GM19372 (cell line): ENCODE measurements at regions not wholly inside any gene's neighbourhood (a gene's known extent, or its start where the extent isn't known, plus 50 kb on each side); places are given as distances from the start of the nearest gene placed in this dataset.
"Not testable (repeated sequence)": the region's sequence is repeated elsewhere in the genome, so short reads cannot be mapped to it uniquely, and the experiment has no call there.

Experiments
- ATAC-seq: cut with Tn5 transposase; IDR thresholded peaks from one replicate; pipeline ENCODE4 v1.9.1; 2021; ENCODE audit warnings: mild to moderate bottlenecking, low read depth, moderate library complexity; ENCODE audit not compliant: unreplicated experiment

DNA sequence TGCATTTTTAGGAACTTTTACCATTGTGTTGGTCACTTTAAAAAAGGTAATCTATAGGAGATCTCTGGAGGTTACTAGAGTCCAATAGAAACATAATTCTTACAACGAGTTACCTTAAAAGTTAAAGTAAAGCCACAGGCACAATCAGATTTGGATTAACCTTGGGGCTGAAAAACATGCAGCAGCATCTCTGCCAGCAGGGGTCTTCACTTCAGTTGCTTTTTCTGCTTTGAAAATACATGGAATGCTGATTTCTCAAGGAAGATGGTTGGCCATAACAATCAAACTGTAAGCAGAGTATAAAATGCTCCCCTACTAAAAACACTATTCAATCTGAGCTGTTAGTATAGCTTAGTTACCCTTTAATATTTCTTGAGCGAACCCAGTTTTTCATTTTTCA is 1072.3 kb upstream of the PCDH10 start:
- no peak for ATAC-seq

DNA sequence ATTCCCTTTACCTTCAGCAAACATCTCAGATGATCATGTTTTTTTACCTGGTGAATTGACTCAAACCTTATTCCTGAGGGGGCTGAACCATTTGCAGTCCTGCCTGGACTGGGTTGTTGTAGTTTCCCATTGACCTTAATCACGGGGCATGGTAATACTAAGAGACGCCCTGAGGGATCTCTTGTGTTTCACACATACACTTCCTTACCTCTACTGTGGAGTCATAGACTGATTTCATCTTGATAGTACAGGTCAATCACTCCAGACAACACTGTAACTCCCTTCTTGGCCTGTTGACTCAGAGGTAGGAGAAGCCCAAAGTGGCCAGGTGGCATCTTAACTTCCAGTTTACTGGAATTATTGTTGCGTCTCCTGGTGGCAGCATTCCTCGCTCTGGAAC is 1064.0 kb upstream of the PCDH10 start:
- no peak for ATAC-seq

DNA sequence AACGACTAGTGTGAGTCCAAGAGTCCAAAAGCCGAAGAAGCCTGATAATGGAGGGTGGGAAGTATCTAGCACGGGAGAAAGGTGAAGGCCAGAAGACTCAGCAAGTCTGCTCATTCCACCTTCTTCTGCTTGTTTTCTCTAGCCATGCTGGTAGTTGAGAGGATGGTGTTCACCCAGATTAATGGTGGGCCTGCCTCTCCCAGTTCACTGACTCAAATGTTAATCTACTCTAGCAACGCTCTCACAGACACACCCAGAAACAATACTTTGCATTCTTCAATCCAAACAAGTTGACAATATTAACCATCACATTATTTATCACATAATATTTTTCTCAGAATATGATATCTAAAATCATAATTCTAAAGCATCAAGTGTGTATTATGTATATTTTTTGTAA is 1055.1 kb upstream of the PCDH10 start:
- ATAC-seq: no peak

- no peak for ATAC-seq
These were observed 1052.1 kb upstream of the PCDH10 start for GRCh38 chr4:132097041-132097440.

DNA sequence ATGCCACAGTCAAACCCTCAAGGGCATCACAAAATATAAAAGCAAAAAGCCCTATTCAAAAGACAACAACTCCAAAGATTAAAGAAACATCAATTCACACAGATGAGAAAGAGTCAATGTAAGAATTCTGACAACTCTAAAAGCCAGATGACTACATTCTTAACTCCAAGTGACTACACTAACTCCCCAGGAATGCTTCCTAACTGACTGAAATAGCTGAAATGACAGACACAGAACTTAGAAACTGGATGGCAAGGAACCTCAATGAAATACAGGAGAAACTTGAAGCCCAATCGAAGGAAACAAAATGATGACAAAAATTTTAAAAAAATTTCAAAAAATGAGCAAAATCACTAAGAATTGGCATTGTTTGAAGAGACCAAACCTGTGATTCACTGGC is 1047.6 kb upstream of the PCDH10 start:
- ATAC-seq: no peak

DNA sequence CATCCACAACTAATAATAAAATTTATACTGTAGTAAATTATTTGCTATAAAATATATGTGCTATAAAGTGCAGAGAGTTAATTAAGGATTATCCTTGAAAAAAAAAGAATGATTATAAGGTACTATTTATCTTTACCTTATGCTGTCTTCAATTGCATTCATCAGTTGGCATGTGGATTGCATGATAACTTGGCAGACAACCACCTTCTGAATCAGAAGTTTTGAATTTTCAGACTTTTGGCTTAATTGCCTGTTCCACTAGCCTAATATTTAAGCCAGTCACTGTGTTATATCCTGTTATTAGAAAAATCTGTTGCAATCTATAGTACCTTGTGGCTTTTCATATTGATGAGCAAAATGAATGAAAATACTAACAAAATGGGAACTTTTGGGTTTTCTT is 1040.3 kb upstream of the PCDH10 start:
- ATAC-seq: no peak

DNA sequence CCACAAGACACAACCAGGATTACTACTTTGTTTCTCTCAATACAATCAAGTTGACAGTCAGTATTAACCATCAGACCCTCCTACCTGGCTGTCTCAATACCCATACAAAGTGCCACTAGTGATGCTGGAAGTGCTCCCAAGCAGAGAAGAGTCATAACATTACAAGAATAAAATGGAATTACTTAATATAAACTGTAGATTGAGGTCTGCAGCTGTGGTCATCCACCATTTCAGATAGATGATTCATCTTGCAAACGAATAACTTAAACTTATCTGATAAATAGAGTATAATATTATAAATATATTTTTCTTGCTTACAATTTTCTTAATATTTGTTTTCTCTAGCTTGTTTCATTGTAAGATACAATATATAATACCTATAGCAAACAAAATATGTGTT is 1034.2 kb upstream of the PCDH10 start:
- ATAC-seq: no peak

DNA sequence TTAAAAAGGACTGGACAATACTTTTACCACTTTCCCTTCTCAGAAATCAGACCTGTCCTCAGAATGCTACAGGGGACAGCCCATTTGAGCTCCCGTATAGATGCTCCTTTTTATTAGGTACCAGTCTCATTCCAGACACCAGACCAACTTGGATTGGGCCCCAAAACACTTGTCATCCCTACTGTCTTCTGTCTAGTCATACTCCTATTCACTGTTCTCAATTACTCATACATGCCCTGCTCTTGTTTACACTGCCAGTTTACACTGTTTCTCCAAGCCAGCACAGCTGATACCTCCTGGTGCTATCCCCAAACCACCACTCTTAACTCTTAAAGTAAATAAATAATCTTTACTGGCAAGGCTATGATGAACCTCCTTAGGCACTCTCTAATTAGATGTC is 1026.4 kb upstream of the PCDH10 start:
- ATAC-seq: not testable (repeated sequence)

DNA sequence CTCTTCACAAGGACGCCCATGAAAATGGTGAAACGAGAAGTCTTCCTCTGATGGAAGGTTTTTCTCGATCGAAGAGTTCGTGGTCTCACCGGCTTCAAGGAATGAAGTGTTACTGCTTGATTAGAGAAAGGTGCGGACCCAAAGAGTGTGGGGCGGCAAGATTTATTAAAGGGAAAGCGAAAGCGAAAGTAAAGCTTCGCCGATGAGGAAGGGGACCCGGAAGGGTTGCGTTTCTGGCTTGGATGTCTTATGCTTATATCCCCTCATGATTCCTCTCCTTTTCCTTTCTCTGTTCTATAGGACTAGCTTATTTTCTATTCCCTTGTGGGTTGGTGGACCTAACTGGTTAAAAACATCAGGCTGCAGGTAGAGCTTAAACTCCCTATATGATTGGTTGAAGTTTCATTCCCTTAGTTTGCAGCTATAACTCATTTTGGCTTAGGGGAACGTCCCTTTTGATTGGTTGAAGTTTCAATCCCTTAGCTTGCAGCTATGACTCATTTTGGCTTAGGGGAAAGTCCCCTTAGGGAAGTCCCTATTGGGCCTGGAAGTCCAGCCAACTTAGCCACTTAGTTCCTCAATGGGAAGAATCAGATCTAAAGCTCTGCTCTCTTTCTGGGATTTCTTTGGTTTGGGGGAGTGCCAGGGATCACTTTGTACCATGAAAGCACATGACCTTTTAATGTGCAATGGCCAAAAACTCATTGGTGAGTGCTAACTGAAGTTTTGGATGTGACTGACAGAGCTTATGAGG is 1025.0 kb upstream of the PCDH10 start:
- peak; percentile 71 for ATAC-seq

GRCh38 chr4:132124624-132124974 is 1024.5 kb upstream of the PCDH10 start:
- no peak for ATAC-seq

GRCh38 chr4:132125131-132125530 is 1024.0 kb upstream of the PCDH10 start:
- ATAC-seq: no peak

GRCh38 chr4:132132433-132132832 is 1016.7 kb upstream of the PCDH10 start:
- ATAC-seq: no peak

GRCh38 chr4:132169660-132170059 is 979.4 kb upstream of the PCDH10 start:
- ATAC-seq: no peak

DNA sequence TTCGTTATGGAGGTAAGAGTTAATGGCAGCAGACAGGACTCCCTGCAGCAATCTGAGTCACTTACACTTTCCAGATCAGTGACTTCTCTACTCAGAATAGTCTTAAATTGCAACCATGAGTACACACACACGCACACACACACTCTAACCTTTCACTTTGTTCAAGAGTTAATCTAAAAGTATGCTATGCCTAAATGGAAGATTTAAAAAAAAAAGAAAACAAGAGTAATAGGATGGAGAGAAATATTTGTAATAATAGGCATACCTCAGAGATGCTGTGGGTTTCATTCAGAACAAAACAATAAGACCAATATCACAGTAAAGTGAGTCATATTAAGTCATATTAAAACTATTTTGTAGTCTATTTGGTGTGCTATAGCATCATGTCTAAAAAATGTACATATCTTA is 969.1 kb upstream of the PCDH10 start:
- no peak for ATAC-seq

DNA sequence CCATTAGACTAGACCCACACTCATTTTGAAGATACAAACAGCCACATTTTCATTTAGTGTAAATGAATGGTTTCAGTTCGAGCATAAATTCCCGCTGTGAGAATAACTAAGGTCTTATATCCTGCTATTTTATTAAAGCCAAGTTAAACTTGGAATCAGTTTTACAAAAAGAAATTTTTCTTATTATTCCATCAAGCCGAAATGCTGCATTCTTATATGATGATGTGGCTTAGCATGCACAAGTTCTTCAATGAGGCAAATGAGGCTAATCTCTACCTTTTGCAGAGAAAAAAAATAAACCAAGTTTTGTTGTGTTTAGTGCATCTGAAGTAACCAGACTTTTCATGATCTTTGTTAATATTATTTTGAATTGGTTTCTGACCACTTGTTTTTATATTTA is 953.9 kb upstream of the PCDH10 start:
- ATAC-seq: no peak

- ATAC-seq: no peak
These were observed 945.5 kb upstream of the PCDH10 start for GRCh38 chr4:132203618-132204017.

DNA sequence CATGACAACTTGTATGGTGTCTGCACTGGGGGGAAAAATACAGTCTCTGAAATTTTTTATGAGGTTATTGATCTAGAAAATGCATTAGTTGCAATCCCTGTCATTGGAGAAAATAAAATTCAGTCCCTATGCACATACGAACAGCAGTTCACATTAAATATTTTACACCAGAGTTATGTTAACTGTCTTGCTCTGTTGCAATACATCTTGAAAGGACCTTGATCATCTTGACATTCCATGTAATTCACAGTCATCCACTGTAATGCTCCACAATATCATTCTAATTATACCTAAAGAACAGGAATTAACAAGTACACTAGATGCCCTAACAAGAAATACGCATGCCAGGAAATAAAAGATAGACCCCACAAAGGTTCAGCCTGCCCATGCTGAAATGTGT is 934.6 kb upstream of the PCDH10 start:
- ATAC-seq: no peak

GRCh38 chr4:132218406-132218805 is 930.7 kb upstream of the PCDH10 start:
- no peak for ATAC-seq

GRCh38 chr4:132227151-132227856 is 921.8 kb upstream of the PCDH10 start:
- ATAC-seq: peak; percentile 73

DNA sequence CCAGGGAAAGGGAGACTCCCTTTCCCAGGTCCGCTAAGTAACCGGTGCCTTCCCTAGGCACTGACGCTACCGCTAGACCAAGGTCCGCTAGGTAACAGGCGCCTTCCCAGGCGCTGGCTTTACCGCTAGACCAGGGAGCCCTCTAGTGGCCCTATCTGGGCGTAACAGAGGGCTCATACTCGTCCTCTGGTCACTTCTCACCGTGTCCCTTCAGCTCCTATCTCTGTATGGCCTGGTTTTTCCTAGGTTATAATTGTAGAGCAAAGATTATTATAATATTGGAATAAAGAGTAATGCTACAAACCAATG is 921.3 kb upstream of the PCDH10 start:
- ATAC-seq: peak; percentile 75

GRCh38 chr4:132228676-132229075 is 920.4 kb upstream of the PCDH10 start:
- ATAC-seq: no peak

GRCh38 chr4:132230025-132230424 is 919.1 kb upstream of the PCDH10 start:
- peak; percentile 45 for ATAC-seq
